Activated CD4-positive, alpha-beta memory T cell treated with anti-CD3 and anti-CD28 coated beads, Interleukin-2, amount 10 ng/mL, durations not matched to agents 7 days and 5 days (primary cell): ENCODE measurements at regions not wholly inside any gene's neighbourhood (a gene's known extent, or its start where the extent isn't known, plus 50 kb on each side); places are given as distances from the start of the nearest gene placed in this dataset.

Experiments
- CTCF ChIA-PET: fragments of 350-600 bp; sonication (Branson Sonifier 250); formaldehyde crosslinking; loops from one replicate; lab custom pipeline; 2021; ENCODE audit warnings: antibody characterized with exemption, inconsistent platforms; lab: Charles Lee
- POLR2A ChIA-PET: fragments of 350-600 bp; sonication (Branson Sonifier 250); formaldehyde crosslinking; loops from one replicate; lab custom pipeline; 2021; ENCODE audit warnings: antibody characterized with exemption; lab: Charles Lee
- DNase-seq: peaks from one replicate; pipeline ENCODE4 v3.0.0-alpha.2; 2020
- H3K27ac Mint-ChIP-seq: one replicate; pipeline ENCODE4 v1.8.0; 2021; ENCODE audit warnings: mild to moderate bottlenecking, mixed read lengths
- H3K27me3 Mint-ChIP-seq: one replicate; pipeline ENCODE4 v1.8.0; 2021; ENCODE audit warnings: mixed read lengths
- H3K36me3 Mint-ChIP-seq: one replicate; pipeline ENCODE4 v1.8.0; 2021; ENCODE audit warnings: low read depth, mixed read lengths
- H3K4me1 Mint-ChIP-seq: one replicate; pipeline ENCODE4 v1.8.0; 2021; ENCODE audit warnings: mixed read lengths
- H3K4me3 Mint-ChIP-seq: one replicate; pipeline ENCODE4 v1.8.0; 2021; ENCODE audit warnings: mild to moderate bottlenecking, mixed read lengths
- H3K9me3 Mint-ChIP-seq: one replicate; pipeline ENCODE4 v1.8.0; 2021; ENCODE audit warnings: mixed read lengths

DNA sequence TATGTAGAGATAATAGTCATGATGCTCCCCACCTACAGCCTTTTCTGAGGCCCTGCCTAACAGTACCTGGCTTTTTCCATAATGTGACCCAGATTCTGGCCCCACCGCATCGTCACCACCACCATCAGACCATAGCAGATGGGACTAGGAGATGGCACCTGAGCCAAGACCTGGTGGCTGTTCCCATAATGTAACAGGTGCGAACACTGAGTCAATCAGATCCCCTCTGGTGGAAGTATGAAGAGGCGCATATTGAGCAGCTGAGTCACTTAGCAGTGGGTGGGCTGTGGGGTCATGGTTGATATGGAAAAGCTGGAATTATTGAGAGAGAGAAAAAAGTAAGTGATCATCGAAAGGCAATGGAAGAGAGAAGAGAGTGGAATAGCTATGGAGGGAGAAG is 578.0 kb upstream of the CADM1 start:
- no peaks in the 10 kb centered on the region for H3K4me1 Mint-ChIP-seq
- peaks cover 2% of the 10 kb centered on the region for H3K9me3 Mint-ChIP-seq
- CTCF ChIA-PET, result no interaction called here
- H3K27me3 Mint-ChIP-seq, result no peaks in the 10 kb centered on the region
- no peaks in the 10 kb centered on the region for H3K36me3 Mint-ChIP-seq
- DNase-seq, result no peak
- no peak overlapping the region for H3K4me3 Mint-ChIP-seq
- POLR2A ChIA-PET, result no interaction called here
- no peak overlapping the region for H3K27ac Mint-ChIP-seq

DNA sequence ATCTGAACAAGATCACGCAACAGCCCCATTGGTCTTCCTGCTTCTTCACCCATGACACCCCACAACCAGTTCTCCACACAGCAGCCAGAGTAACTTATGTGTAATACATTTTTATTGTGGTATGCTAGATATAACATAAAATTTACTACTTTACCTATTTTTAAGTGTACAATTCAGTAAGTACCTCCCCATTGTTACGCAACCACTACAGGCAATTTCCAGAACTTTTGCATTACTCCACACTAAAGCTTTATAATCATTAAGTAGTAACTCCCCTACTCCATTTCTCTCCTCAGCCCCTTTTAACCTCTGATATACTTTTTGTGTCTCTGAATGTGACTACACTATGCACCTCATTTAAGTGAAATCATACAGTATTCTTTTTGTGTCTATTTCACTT is 575.4 kb upstream of the CADM1 start:
- Mint-ChIP-seq H3K4me1 (no peaks in the 10 kb centered on the region), H3K9me3 (peaks cover 6% of the 10 kb centered on the region), H3K27me3 (no peaks in the 10 kb centered on the region), H3K4me3 (no peak overlapping the region), H3K27ac (no peak overlapping the region), H3K36me3 (no peaks in the 10 kb centered on the region)
- ChIA-PET CTCF (no interaction called here), POLR2A (no interaction called here)
- DNase-seq, result no peak

DNA sequence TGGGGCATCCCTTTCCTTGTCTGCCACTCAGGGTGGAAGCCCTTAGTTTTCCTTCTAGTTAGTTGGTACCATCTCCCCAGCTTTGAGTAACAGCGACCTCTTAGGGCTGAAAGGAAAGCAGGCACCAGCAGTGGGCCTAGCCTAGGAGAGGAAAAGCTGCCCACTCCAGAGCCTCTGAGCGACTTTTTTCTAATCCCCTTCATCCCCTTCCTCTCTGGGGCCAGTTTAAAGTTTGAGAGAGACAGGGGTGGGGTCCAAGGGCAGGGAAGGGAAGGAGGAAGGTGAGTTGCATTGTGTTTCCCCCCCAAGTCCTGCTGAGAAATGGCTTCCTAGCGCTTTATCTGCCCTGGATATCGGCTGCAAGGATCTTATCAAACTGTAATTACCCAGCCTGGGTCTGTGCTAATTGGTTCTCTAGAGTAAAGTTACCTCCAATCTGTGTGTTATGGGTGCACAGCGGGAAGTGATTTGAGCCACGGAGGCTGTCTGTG is 573.9 kb upstream of the CADM1 start:
- no peak overlapping the region for H3K27ac Mint-ChIP-seq
- POLR2A ChIA-PET, result no interaction called here

DNA sequence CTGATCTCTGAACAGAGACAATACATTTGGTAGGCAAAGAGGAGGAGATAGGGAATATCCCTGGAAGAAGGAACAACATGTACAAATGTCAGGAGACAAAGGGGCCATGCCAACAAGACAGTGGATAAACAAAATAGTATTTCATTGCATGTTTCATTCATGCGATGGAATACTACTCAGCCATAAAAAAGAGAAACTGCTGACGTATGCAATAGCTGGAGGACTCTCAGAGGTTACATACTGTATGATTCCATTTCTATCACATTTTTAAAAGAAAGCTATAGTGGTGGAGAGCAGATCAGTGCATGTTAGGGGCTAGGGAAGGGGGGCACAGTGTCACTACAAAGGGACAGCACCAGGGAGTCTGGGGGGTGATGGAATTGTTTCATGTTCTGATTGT is 572.9 kb upstream of the CADM1 start:
- no peak for DNase-seq
- H3K36me3 Mint-ChIP-seq, result no peaks in the 10 kb centered on the region
- no peak overlapping the region for H3K27ac Mint-ChIP-seq
- ChIA-PET POLR2A (no interaction called here), CTCF (no interaction called here)
- peaks cover 6% of the 10 kb centered on the region for H3K9me3 Mint-ChIP-seq
- H3K4me1 Mint-ChIP-seq, result no peaks in the 10 kb centered on the region
- no peaks in the 10 kb centered on the region for H3K27me3 Mint-ChIP-seq
- H3K4me3 Mint-ChIP-seq, result no peak overlapping the region

More for the DNA sequence above, 573.9 kb upstream of the CADM1 start:
- CTCF ChIA-PET, result no interaction called here
- no peak for DNase-seq
- Mint-ChIP-seq H3K36me3 (no peaks in the 10 kb centered on the region), H3K4me3 (no peak overlapping the region), H3K9me3 (peaks cover 6% of the 10 kb centered on the region), H3K27me3 (no peaks in the 10 kb centered on the region), H3K4me1 (no peaks in the 10 kb centered on the region)

DNA sequence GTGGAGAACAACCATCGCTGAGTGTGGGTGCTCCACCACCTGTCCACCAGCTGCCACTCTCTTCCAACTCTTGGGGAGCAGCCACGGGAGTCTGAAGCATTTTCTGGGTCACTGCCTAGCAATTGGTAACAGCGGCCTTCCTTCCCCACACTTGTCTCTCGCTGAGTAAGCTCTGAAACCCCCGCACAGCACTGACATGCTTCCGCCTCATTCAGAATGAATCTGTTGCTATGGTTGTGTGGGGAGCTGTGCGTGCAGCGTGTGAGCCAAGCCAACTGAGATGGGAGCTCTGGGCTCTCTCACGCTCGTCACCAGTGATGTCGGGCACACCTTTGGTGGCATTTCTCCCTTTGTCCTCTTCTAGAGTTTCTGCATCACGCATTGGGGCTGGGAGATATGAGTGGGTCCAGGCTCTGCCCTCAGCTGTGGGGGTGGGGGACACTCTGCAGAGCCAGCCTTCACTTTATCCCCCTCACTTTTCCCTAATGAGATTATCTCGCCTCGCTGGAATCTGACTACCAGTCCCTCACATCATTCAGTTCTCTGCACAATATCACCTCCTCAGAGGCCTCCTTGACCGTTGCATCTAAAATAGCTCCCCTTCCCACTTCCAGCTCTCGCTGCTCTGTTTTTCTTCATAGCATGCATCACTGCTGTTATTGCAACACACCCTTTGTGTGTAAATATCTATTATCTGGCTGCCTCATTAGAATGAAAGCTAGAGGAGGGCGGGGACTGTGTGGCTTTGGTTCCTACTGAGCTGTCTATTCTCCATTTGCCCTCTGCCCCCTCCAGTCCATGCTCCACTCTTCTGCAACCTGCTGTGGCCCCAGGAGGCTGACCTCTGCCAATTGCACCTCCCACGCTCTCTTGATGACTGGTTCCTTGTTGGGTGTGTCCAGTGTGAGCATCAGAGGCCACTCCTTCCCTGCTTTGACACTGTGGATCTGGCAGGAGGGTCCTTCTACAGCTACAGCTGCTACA is 569.9 kb upstream of the CADM1 start:
- Mint-ChIP-seq H3K27me3 (no peaks in the 10 kb centered on the region), H3K36me3 (no peaks in the 10 kb centered on the region), H3K4me1 (no peaks in the 10 kb centered on the region), H3K9me3 (peaks cover 4% of the 10 kb centered on the region), H3K4me3 (no peak overlapping the region), H3K27ac (no peak overlapping the region)
- POLR2A ChIA-PET, result no interaction called here
- no peak for DNase-seq
- CTCF ChIA-PET, result interaction anchor here (1.1 kb wide), 1 partner anchor 15 kb away, joined by 3 read pairs; no protein-coding TSS in a partner anchor

DNA sequence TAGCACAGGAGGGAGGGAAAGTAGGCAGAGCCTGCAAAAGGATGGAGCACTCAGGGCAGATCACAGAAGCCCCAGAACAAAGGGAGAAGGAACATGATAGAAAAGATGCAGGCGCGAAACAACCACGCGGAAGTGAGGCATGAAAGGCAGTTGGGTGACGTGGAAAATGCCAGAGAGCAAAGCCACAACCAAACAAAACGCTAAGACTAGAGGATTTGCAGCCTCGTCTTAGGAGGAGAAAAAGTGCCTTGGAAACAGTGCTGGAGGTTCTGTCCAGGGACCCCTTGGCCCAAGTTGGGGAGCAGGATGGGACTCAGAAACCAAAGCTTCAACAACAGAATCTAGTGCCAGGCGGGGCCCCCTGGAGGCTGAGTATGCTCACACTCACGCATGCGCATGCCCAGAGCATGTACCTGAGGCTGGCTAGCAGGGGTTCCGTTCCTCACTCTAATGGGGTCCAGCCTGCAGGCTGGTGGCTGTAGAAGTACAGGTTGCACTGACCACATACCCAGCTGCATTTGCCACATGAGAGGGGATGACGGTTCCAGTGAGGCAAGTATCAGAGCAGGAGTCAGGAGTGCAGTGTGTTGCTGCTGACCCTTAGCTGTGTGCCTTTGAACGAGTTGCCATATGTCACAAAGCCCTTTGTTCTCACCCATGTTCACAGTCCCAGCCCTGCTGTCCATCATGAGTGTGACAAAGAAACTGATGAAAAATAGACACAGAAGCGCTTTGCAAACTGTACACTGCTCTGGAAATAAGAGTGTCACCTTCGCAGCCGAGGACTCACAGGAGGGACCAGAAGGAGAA is 568.6 kb upstream of the CADM1 start:
- Mint-ChIP-seq H3K4me3 (no peak overlapping the region), H3K4me1 (no peaks in the 10 kb centered on the region), H3K27ac (no peak overlapping the region), H3K36me3 (no peaks in the 10 kb centered on the region), H3K27me3 (no peaks in the 10 kb centered on the region), H3K9me3 (peaks cover 4% of the 10 kb centered on the region)
- DNase-seq, result no peak
- ChIA-PET POLR2A (no interaction called here), CTCF (no interaction called here)

DNA sequence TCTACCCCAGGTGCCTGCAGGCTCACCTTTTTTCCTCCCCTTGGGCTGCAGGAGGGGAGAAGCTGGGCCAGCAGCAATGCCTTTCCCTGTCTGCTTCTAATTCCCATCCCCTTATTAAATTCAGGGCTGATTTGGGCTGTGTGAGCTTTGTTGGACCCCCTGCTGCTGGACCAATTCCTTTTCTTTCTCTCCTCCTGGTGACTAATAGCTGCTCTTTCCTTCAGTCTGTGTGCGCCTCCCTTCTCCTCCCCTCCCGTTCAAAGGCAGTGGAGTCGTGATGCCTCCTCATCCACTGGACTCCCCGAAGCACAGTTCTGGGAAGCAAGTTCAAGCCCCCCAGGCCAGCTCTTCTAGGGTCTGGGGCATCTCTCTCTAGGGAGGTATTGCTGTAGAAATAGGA is 567.9 kb upstream of the CADM1 start:
- Mint-ChIP-seq H3K9me3 (peaks cover 4% of the 10 kb centered on the region), H3K4me3 (no peak overlapping the region), H3K4me1 (no peaks in the 10 kb centered on the region), H3K27me3 (no peaks in the 10 kb centered on the region), H3K36me3 (no peaks in the 10 kb centered on the region), H3K27ac (no peak overlapping the region)
- no peak for DNase-seq
- ChIA-PET CTCF (no interaction called here), POLR2A (no interaction called here)

DNA sequence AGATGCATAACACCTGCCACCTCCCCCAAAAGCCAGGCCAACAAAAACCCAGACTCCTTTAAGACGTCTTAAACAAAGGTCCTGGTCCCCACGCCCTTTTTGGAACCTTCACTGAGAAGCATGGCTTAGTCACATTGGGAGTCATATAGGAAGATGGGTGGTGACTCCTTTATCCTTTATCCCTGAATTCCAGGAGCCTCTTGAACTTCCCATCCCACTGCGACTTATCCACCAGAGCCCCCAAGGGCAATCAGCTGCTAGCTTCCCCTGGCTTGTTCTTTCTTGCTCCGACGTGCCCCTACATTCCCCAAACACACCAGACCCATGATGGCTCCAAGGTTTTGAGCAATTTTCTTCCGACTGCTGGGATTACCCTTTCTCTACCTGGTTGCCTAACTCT is 567.0 kb upstream of the CADM1 start:
- CTCF ChIA-PET, result no interaction called here
- Mint-ChIP-seq H3K4me1 (no peaks in the 10 kb centered on the region), H3K27ac (no peak overlapping the region), H3K36me3 (no peaks in the 10 kb centered on the region), H3K4me3 (no peak overlapping the region), H3K27me3 (no peaks in the 10 kb centered on the region), H3K9me3 (no peaks in the 10 kb centered on the region)
- no peak for DNase-seq
- POLR2A ChIA-PET, result no interaction called here

DNA sequence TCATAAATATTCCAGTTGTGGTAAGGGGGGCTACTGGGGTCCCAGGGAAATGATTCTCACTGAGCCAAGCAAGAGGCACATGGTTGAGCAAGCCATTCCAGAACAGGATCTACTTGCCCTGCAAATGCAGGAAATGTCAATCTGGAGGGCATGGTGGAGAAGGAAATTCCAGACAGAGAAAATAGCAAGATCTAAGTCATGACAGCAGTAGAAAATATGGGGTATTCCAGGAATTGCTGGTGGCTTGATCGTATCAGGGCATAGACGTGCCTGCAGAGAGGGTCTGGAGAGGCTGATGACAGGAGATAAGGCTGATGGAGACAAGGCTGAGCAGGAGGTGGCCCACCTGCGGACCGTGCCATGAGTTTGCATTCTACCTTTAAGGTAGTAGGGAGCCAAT is 566.3 kb upstream of the CADM1 start:
- ChIA-PET POLR2A (no interaction called here), CTCF (no interaction called here)
- no peaks in the 10 kb centered on the region for H3K36me3 Mint-ChIP-seq
- no peaks in the 10 kb centered on the region for H3K9me3 Mint-ChIP-seq
- DNase-seq, result no peak
- no peaks in the 10 kb centered on the region for H3K27me3 Mint-ChIP-seq
- no peak overlapping the region for H3K27ac Mint-ChIP-seq
- no peak overlapping the region for H3K4me3 Mint-ChIP-seq
- no peaks in the 10 kb centered on the region for H3K4me1 Mint-ChIP-seq

DNA sequence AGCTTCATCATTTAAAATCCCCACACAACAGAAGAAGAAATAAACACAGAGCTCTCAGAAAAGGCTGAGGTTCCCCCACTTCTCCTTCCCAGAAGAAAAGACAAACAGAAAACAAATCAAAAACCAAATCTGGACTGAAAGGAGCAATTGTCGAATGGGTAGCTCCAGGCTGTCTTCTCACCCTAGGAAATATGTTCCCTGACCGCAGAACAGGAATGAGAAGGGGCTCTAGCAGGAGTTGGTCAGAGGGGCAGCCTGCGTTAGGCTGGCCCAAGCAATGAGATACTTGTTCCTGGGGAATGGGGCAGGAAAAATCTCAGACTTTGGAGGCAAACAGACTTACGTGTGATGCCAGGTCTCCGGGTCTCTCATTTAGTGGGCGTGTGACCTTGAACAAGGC is 562.6 kb upstream of the CADM1 start:
- Mint-ChIP-seq H3K36me3 (no peaks in the 10 kb centered on the region), H3K4me1 (no peaks in the 10 kb centered on the region), H3K27me3 (no peaks in the 10 kb centered on the region), H3K9me3 (no peaks in the 10 kb centered on the region), H3K27ac (no peak overlapping the region), H3K4me3 (no peak overlapping the region)
- ChIA-PET POLR2A (no interaction called here), CTCF (no interaction called here)
- DNase-seq, result no peak

DNA sequence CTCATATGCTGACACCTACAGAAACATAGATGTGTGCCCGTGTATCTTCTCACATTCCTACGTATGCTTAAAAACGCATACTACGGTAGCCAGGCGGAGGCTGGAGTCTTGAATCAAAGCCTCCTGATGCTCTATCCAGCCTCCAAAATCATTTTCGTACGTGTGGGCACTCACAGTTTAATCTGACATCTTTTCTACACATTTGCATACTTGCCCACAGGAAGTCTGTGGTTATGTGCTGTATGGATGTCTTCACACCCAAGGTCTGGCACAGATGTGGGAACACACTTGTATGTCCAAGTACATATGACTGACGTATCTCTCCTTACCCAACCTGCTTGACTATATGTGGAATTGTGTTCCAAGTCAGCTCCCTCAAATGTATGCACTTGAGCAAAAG is 561.8 kb upstream of the CADM1 start:
- Mint-ChIP-seq H3K4me3 (no peak overlapping the region), H3K27ac (no peak overlapping the region)

DNA sequence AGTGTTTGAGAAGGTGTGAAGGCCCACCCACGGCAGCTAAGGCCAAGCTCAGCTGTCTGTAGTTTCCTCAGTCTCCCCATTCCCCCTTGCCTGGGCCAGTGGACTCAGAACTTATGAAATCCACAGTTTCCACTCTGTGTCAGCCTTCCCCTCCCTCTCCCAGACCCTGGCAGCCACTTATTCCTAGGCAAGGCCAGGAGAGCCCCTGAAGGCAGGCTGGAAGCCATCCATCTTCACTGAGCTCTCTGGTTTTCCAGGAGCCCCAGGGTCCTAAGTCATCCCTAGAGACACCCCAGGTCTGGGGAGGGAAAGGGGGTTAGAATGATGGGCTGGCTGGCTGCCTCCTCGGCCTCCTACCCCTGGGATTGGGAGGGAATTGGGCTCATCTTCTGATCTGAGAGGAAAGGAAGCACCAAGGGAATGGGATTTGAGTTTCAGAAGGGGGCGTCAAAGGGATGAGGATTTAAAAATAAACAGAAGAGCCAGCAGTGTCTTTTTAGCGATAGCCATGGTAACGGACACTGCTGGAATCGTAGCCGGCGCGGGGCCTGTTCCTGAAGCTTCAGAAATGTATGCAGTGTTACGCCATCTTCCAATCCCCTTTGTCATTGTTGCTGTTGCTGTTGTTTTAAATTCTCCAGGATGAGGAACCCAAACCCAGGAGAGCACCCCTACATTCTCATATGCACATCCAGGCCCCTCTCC is 561.1 kb upstream of the CADM1 start:
- no peak overlapping the region for H3K4me3 Mint-ChIP-seq
- H3K36me3 Mint-ChIP-seq, result no peaks in the 10 kb centered on the region
- ChIA-PET POLR2A (no interaction called here), CTCF (no interaction called here)
- DNase-seq, result no peak
- H3K9me3 Mint-ChIP-seq, result no peaks in the 10 kb centered on the region
- H3K27me3 Mint-ChIP-seq, result peaks cover 1% of the 10 kb centered on the region
- H3K4me1 Mint-ChIP-seq, result no peaks in the 10 kb centered on the region
- no peak overlapping the region for H3K27ac Mint-ChIP-seq

More for the DNA sequence above, 561.8 kb upstream of the CADM1 start:
- no peaks in the 10 kb centered on the region for H3K4me1 Mint-ChIP-seq
- CTCF ChIA-PET, result no interaction called here
- no peak for DNase-seq
- peaks cover 1% of the 10 kb centered on the region for H3K27me3 Mint-ChIP-seq
- POLR2A ChIA-PET, result no interaction called here
- H3K9me3 Mint-ChIP-seq, result no peaks in the 10 kb centered on the region
- no peaks in the 10 kb centered on the region for H3K36me3 Mint-ChIP-seq
